ENCODE measurements at regions not wholly inside any gene's neighbourhood (a gene's known extent, or its start where the extent isn't known, plus 50 kb on each side); places are given as distances from the start of the nearest gene placed in this dataset.
"Not testable (repeated sequence)": the region's sequence is repeated elsewhere in the genome, so short reads cannot be mapped to it uniquely, and the experiment has no call there.

- no peak for DNase-seq
Measured at GRCh38 chr7:153887749-153888569, 164.2 kb upstream of the DPP6 start.

- no peak for DNase-seq
Measured at GRCh38 chr7:153891990-153892389, 160.2 kb upstream of the DPP6 start.

GRCh38 chr7:153902862-153903261, 149.3 kb upstream of the DPP6 start:
- DNase-seq, result no peak

GRCh38 chr7:153912211-153912610, 140.0 kb upstream of the DPP6 start:
- no peak for DNase-seq

GRCh38 chr7:153920126-153920525, 132.1 kb upstream of the DPP6 start:
- DNase-seq, result no peak

- DNase-seq, result no peak
Measured at GRCh38 chr7:153920897-153921296, 131.3 kb upstream of the DPP6 start.

GRCh38 chr7:153921408-153921807, 130.8 kb upstream of the DPP6 start:
- DNase-seq, result no peak

- no peak for DNase-seq
Measured at GRCh38 chr7:153930696-153931095, 121.5 kb upstream of the DPP6 start.

GRCh38 chr7:153934048-153934447, 118.2 kb upstream of the DPP6 start:
- no peak for DNase-seq

- no peak for DNase-seq
Measured at GRCh38 chr7:153934629-153935028, 117.6 kb upstream of the DPP6 start.

- DNase-seq, result no peak
Measured at GRCh38 chr7:153935095-153935494, 117.1 kb upstream of the DPP6 start.

GRCh38 chr7:153938451-153938850, 113.7 kb upstream of the DPP6 start:
- no peak for DNase-seq

- no peak for DNase-seq
Measured at GRCh38 chr7:153939177-153939576, 113.0 kb upstream of the DPP6 start.

GRCh38 chr7:153939654-153940053, 112.5 kb upstream of the DPP6 start:
- no peak for DNase-seq

- DNase-seq, result no peak
Measured at GRCh38 chr7:153941061-153941460, 111.1 kb upstream of the DPP6 start.

GRCh38 chr7:153942036-153942435, 110.2 kb upstream of the DPP6 start:
- DNase-seq, result no peak

- DNase-seq, result no peak
Measured at GRCh38 chr7:153943457-153943856, 108.7 kb upstream of the DPP6 start.

GRCh38 chr7:153943861-153944260, 108.3 kb upstream of the DPP6 start:
- DNase-seq, result no peak

- no peak for DNase-seq
Measured at GRCh38 chr7:153948060-153948459, 104.1 kb upstream of the DPP6 start.

- no peak for DNase-seq
Measured at GRCh38 chr7:153951316-153951715, 100.9 kb upstream of the DPP6 start.

GRCh38 chr7:153954477-153954876, 97.7 kb upstream of the DPP6 start:
- no peak for DNase-seq

GRCh38 chr7:153957677-153958076, 94.5 kb upstream of the DPP6 start:
- DNase-seq, result not testable (repeated sequence)

- DNase-seq, result not testable (repeated sequence)
Measured at GRCh38 chr7:153958381-153958780, 93.8 kb upstream of the DPP6 start.

- DNase-seq, result not testable (repeated sequence)
Measured at GRCh38 chr7:153958789-153959188, 93.4 kb upstream of the DPP6 start.

GRCh38 chr7:153964481-153965112, 87.6 kb upstream of the DPP6 start:
- DNase-seq, result not testable (repeated sequence)

Measured in activated CD4-positive, alpha-beta T cell treated with anti-CD3 and anti-CD28 coated beads, Interleukin-10, Interleukin-2, amounts not matched to agents 100 ng/mL and 50 ng/mL, durations not matched to agents 16 hours and 8 hours (primary cell).